H9 (cell line): ENCODE measurements at regions not wholly inside any gene's neighbourhood (a gene's known extent, or its start where the extent isn't known, plus 50 kb on each side); places are given as distances from the start of the nearest gene placed in this dataset.

ENCODE experiments used
- DNase-seq: peaks from one replicate; pipeline ENCODE4 v3.0.0-alpha.2; 2017
- H2AFZ ChIP-seq: one replicate; pipeline ENCODE4 v1.6.1; 2013; ENCODE audit warnings: mild to moderate bottlenecking, low read length, control low read depth, moderate library complexity
- H2AK5ac ChIP-seq: 2 replicates; pipeline ENCODE4 v1.6.1; 2013; ENCODE audit warnings: low read length, control low read depth, mixed read lengths; ENCODE audit not compliant: insufficient read length
- H2BK120ac ChIP-seq: one replicate; pipeline ENCODE4 v1.6.1; 2013; ENCODE audit warnings: low read depth, mild to moderate bottlenecking, low read length, control low read depth, inconsistent platforms; ENCODE audit not compliant: poor library complexity, severe bottlenecking
- H2BK12ac ChIP-seq: 2 replicates; pipeline ENCODE4 v1.6.1; 2013; ENCODE audit warnings: low read length, control low read depth, mixed read lengths, low read depth; ENCODE audit not compliant: insufficient read length
- H2BK15ac ChIP-seq: 2 replicates; pipeline ENCODE4 v1.6.1; 2013; ENCODE audit warnings: low read depth, low read length, control low read depth
- H2BK20ac ChIP-seq: one replicate; pipeline ENCODE4 v1.6.1; 2013; ENCODE audit warnings: low read depth, mild to moderate bottlenecking, low read length, control low read depth, inconsistent platforms; ENCODE audit not compliant: poor library complexity, severe bottlenecking
- H2BK5ac ChIP-seq: 2 replicates; pipeline ENCODE4 v1.6.1; 2013; ENCODE audit warnings: low read length, control low read depth, mixed read lengths; ENCODE audit not compliant: insufficient read length
- H3K14ac ChIP-seq: 2 replicates; pipeline ENCODE4 v1.6.1; 2013; ENCODE audit warnings: low read length, control low read depth; ENCODE audit not compliant: insufficient read depth
- H3K18ac ChIP-seq: 2 replicates; pipeline ENCODE4 v1.6.1; 2013; ENCODE audit warnings: low read depth, mild to moderate bottlenecking, mixed read lengths, low read length, control low read depth; ENCODE audit not compliant: insufficient read length
- H3K23ac ChIP-seq: 2 replicates; pipeline ENCODE4 v1.6.1; 2013; ENCODE audit warnings: low read length, control low read depth, mixed read lengths, low read depth; ENCODE audit not compliant: insufficient read length
- H3K23me2 ChIP-seq: 2 replicates; pipeline ENCODE4 v1.6.1; 2013; ENCODE audit warnings: low read depth, mild to moderate bottlenecking, mixed read lengths, low read length, control low read depth; ENCODE audit not compliant: insufficient read length, poor library complexity, severe bottlenecking
- H3K27ac ChIP-seq: 2 replicates; pipeline ENCODE4 v1.5.1; 2013; ENCODE audit warnings: low read length, control low read depth, mixed read lengths, low read depth; ENCODE audit not compliant: insufficient read length
- H3K27me3 ChIP-seq: 2 replicates; pipeline ENCODE4 v1.6.1; 2013; ENCODE audit warnings: low read length, control low read depth, inconsistent platforms; ENCODE audit not compliant: insufficient read depth
- H3K4ac ChIP-seq: 2 replicates; pipeline ENCODE4 v1.6.1; 2013; ENCODE audit warnings: low read depth, mild to moderate bottlenecking, control low read depth, inconsistent platforms, low read length, moderate library complexity
- H3K4me1 ChIP-seq: 2 replicates; pipeline ENCODE4 v1.6.1; 2013; ENCODE audit warnings: low read length, control low read depth, inconsistent platforms; ENCODE audit not compliant: insufficient read depth
- H3K4me2 ChIP-seq: 2 replicates; pipeline ENCODE4 v1.6.1; 2013; ENCODE audit warnings: low read length, control low read depth, mixed read lengths; ENCODE audit not compliant: insufficient read length, insufficient read depth
- H3K56ac ChIP-seq: 2 replicates; pipeline ENCODE4 v1.6.1; 2013; ENCODE audit warnings: low read depth, mild to moderate bottlenecking, mixed read lengths, low read length, control low read depth; ENCODE audit not compliant: insufficient read length
- H3K79me1 ChIP-seq: 2 replicates; pipeline ENCODE4 v1.6.1; 2013; ENCODE audit warnings: low read depth, mild to moderate bottlenecking, moderate library complexity, low read length, control low read depth, inconsistent platforms; ENCODE audit not compliant: insufficient read depth, poor library complexity, severe bottlenecking
- H3K79me2 ChIP-seq: 2 replicates; pipeline ENCODE4 v1.6.1; 2013; ENCODE audit warnings: low read length, control low read depth, inconsistent platforms; ENCODE audit not compliant: insufficient read depth
- H3K9ac ChIP-seq: 2 replicates; pipeline ENCODE4 v1.6.1; 2013; ENCODE audit warnings: low read length, control low read depth, mixed read lengths; ENCODE audit not compliant: insufficient read length; ENCODE audit errors: extremely low read depth
- H3K9me3 ChIP-seq: one replicate; pipeline ENCODE4 v1.6.1; 2013; ENCODE audit warnings: low read depth, low read length, inconsistent platforms; ENCODE audit not compliant: control insufficient read depth
- H3T11ph ChIP-seq: one replicate; pipeline ENCODE4 v1.6.1; 2013; ENCODE audit warnings: mild to moderate bottlenecking, low read length, control low read depth, inconsistent platforms
- H4K20me1 ChIP-seq: one replicate; pipeline ENCODE4 v1.6.1; 2013; ENCODE audit not compliant: control insufficient read depth, insufficient read length, insufficient read depth
- H4K5ac ChIP-seq: 2 replicates; pipeline ENCODE4 v1.6.1; 2013; ENCODE audit warnings: low read depth, mild to moderate bottlenecking, mixed read lengths, low read length, control low read depth; ENCODE audit not compliant: insufficient read length
- H4K8ac ChIP-seq: replicated peaks from 2 replicates; pipeline ENCODE4 v1.6.1; 2013; ENCODE audit warnings: low read length, control low read depth, mixed read lengths, low read depth; ENCODE audit not compliant: insufficient read length
- H4K91ac ChIP-seq: 2 replicates; pipeline ENCODE4 v1.6.1; 2013; ENCODE audit warnings: low read depth, mild to moderate bottlenecking, moderate library complexity, mixed read lengths, low read length, control low read depth; ENCODE audit not compliant: insufficient read length
- H3K27ac Mint-ChIP-seq, 3 experiments: 2 replicates in 2 of 3; 3 replicates in 1 of 3; pipeline ENCODE4 v1.8.0; 2020 to 2021; ENCODE audit warnings: mixed read lengths in 3 of 3, mild to moderate bottlenecking in 1 of 3, moderate library complexity in 1 of 3
- H3K27me3 Mint-ChIP-seq: 2 replicates; pipeline ENCODE4 v1.8.0; 2021; ENCODE audit warnings: low read depth, mild to moderate bottlenecking, moderate library complexity, mixed read lengths
- H3K36me3 Mint-ChIP-seq, 3 experiments: 2 replicates in 2 of 3; 3 replicates in 1 of 3; pipeline ENCODE4 v1.8.0; 2020 to 2021; ENCODE audit warnings: low read depth in 3 of 3, mixed read lengths in 3 of 3; ENCODE audit not compliant: insufficient read depth in 1 of 3
- H3K4me1 Mint-ChIP-seq, 2 experiments: 2 replicates each; pipeline ENCODE4 v1.8.0; 2020; ENCODE audit warnings: mixed read lengths in 2 of 2
- H3K4me3 Mint-ChIP-seq, 2 experiments: 2 replicates in 1 of 2; 3 replicates in 1 of 2; pipeline ENCODE4 v1.8.0; 2020 to 2021; ENCODE audit warnings: mild to moderate bottlenecking in 2 of 2, mixed read lengths in 2 of 2, moderate library complexity in 1 of 2
- H3K9me3 Mint-ChIP-seq, 2 experiments: 2 replicates in 1 of 2; 3 replicates in 1 of 2; pipeline ENCODE4 v1.8.0; 2020; ENCODE audit warnings: mild to moderate bottlenecking in 2 of 2, mixed read lengths in 2 of 2, moderate library complexity in 1 of 2
- WGBS: extraction: QIAGEN DNeasy Blood & Tissue Kit; methylation state at CpG from one replicate; pipeline ENCODE4 v1.1.7; 2013; ENCODE audit warnings: missing lambda C conversion rate, low lambda C conversion rate, mixed read lengths; ENCODE audit not compliant: insufficient read length; ENCODE audit errors: extremely low coverage; 5-methylcytosine and 5-hydroxymethylcytosine counted together
- TF ChIP-seq, protein P1 (sequence below): fragments of 200-600 bp; sonication (generic); conservative IDR thresholded peaks from 3 replicates; pipeline ENCODE4 v1.8.0; 2021; ENCODE audit warnings: antibody characterized with exemption, mild to moderate bottlenecking

- peaks cover 2% of the 10 kb centered on the region; the same call in 1 of the 2 replicates for H3K27me3 Mint-ChIP-seq
- Histone ChIP-seq H3K23ac (no peak overlapping the region), H3K9me3 (no peaks in the 10 kb centered on the region), H3K79me2 (no peaks in the 10 kb centered on the region), H2BK120ac (no peak overlapping the region), H3K4me2 (no peak overlapping the region), H4K91ac (no peak overlapping the region), H3K4ac (no peak overlapping the region), H4K8ac (no peak overlapping the region), H4K20me1 (no peaks in the 10 kb centered on the region), H3K18ac (no peak overlapping the region), H3K23me2 (no peaks in the 10 kb centered on the region), H2AFZ (no peak overlapping the region), H3K56ac (no peak overlapping the region), H2BK20ac (no peak overlapping the region), H3K9ac (no peak overlapping the region), H3T11ph (no peak overlapping the region), H3K27ac (no peak overlapping the region), H2BK15ac (no peak overlapping the region), H2AK5ac (no peak overlapping the region), H3K14ac (no peak overlapping the region), H3K79me1 (no peaks in the 10 kb centered on the region), H3K27me3 (no peaks in the 10 kb centered on the region), H4K5ac (no peak overlapping the region), H2BK5ac (no peak overlapping the region), H3K4me1 (no peaks in the 10 kb centered on the region; the same call in 1 of the 2 replicates), H2BK12ac (no peak overlapping the region)
- no peak for DNase-seq
- H3K4me3 Mint-ChIP-seq, result no peak overlapping the region
- WGBS, result no CpG with 5 or more reads among the region's 1 CpG
- H3K4me1 Mint-ChIP-seq, result peaks cover 8 to 18% of the 10 kb centered on the region in 2 experiments; a peak in 3 of 4 replicates
- peaks cover 13 to 49% of the 10 kb centered on the region in 2 experiments for H3K9me3 Mint-ChIP-seq
- H3K27ac Mint-ChIP-seq, result no peak overlapping the region; a peak in 1 of 7 replicates
- peaks cover 5 to 16% (median 8%) of the 10 kb centered on the region in 3 experiments for H3K36me3 Mint-ChIP-seq
- TF ChIP-seq, protein P1, sequence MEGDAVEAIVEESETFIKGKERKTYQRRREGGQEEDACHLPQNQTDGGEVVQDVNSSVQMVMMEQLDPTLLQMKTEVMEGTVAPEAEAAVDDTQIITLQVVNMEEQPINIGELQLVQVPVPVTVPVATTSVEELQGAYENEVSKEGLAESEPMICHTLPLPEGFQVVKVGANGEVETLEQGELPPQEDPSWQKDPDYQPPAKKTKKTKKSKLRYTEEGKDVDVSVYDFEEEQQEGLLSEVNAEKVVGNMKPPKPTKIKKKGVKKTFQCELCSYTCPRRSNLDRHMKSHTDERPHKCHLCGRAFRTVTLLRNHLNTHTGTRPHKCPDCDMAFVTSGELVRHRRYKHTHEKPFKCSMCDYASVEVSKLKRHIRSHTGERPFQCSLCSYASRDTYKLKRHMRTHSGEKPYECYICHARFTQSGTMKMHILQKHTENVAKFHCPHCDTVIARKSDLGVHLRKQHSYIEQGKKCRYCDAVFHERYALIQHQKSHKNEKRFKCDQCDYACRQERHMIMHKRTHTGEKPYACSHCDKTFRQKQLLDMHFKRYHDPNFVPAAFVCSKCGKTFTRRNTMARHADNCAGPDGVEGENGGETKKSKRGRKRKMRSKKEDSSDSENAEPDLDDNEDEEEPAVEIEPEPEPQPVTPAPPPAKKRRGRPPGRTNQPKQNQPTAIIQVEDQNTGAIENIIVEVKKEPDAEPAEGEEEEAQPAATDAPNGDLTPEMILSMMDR, result no peak
Measured at GRCh38 chrX:9090766-9091165, 56.8 kb upstream of the FAM9B start.
